Activated naive CD4-positive, alpha-beta T cell treated with anti-CD3 and anti-CD28 coated beads for 36 hours (primary cell): ENCODE measurements at regions not wholly inside any gene's neighbourhood (a gene's known extent, or its start where the extent isn't known, plus 50 kb on each side); places are given as distances from the start of the nearest gene placed in this dataset.

Source experiments
- CTCF ChIA-PET: fragments of 350-600 bp; sonication (Branson Sonifier 250); formaldehyde crosslinking; loops from one replicate; lab custom pipeline; 2021; ENCODE audit warnings: antibody characterized with exemption; lab: Charles Lee
- DNase-seq: peaks from one replicate; pipeline ENCODE4 v3.0.0-alpha.2; 2020
- H3K27ac Mint-ChIP-seq: one replicate; pipeline ENCODE4 v1.8.0; 2021; ENCODE audit warnings: mild to moderate bottlenecking, mixed read lengths
- H3K27me3 Mint-ChIP-seq: one replicate; pipeline ENCODE4 v1.8.0; 2021; ENCODE audit warnings: low read depth, mixed read lengths
- H3K36me3 Mint-ChIP-seq: one replicate; pipeline ENCODE4 v1.8.0; 2021; ENCODE audit warnings: low read depth, mixed read lengths
- H3K4me1 Mint-ChIP-seq: one replicate; pipeline ENCODE4 v1.8.0; 2021; ENCODE audit warnings: low read depth, mixed read lengths
- H3K4me3 Mint-ChIP-seq: one replicate; pipeline ENCODE4 v1.8.0; 2021; ENCODE audit warnings: mild to moderate bottlenecking, moderate library complexity, mixed read lengths
- H3K9me3 Mint-ChIP-seq: one replicate; pipeline ENCODE4 v1.8.0; 2021; ENCODE audit warnings: mixed read lengths
- intact Hi-C: fragments of 100-400 bp; cut with micrococcal nuclease; formaldehyde crosslinking; loops from one replicate; pipeline ENCODE4 v1.15.1; 2023

DNA sequence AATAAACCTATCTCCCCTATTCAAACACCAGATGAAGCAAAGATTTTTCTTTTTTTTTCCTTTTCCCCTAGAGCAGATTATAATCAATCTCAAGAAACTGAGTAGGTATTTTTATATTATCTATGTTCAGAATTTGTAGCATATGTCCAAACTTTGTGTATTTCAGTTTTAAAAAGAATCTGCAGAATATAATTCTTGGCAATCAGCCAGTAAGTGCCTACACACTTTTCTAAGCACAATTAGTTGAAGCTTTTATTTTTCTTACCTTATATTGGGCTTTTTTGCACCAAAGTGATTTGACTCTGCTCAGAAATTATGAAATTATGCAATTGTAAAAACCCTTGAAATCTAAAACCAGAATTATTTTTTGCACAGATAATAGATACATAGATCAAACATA, 315.8 kb upstream of the PHF14 start:
- no peaks in the 10 kb centered on the region for H3K4me1 Mint-ChIP-seq
- CTCF ChIA-PET = interaction anchor here (0.8 kb wide), 1 partner anchor 17 kb away, joined by 3 read pairs; no protein-coding TSS in a partner anchor

DNA sequence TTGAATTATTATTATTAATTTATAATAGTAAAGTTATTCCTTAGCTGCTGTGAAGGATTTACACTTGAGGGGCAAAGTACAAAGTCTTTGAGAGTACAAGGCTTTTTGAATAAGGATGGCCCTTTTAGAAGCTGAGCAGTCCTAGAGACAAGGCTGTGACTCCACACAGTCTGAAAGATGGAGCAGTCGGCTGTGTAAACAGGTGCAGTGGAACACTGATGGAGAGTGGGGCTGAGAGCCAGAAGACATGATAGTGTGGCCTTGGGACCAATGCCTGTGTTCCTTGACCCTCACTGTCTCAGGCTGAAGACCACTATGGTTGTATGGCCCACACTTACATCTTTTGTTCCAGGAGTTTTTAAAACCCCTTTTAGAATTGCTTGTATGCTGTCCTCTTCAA, 311.2 kb upstream of the PHF14 start:
- H3K27me3 Mint-ChIP-seq = no peaks in the 10 kb centered on the region
- CTCF ChIA-PET = no interaction called here
- no peak overlapping the region for H3K27ac Mint-ChIP-seq
- no peaks in the 10 kb centered on the region for H3K36me3 Mint-ChIP-seq
- H3K4me3 Mint-ChIP-seq = no peak overlapping the region
- DNase-seq = no peak
- no peaks in the 10 kb centered on the region for H3K9me3 Mint-ChIP-seq
- intact Hi-C loops = no loop called here
- no peaks in the 10 kb centered on the region for H3K4me1 Mint-ChIP-seq

More for the DNA sequence above, 315.8 kb upstream of the PHF14 start:
- no peak overlapping the region for H3K27ac Mint-ChIP-seq
- intact Hi-C loops = no loop called here
- no peak overlapping the region for H3K4me3 Mint-ChIP-seq
- no peaks in the 10 kb centered on the region for H3K27me3 Mint-ChIP-seq
- no peaks in the 10 kb centered on the region for H3K9me3 Mint-ChIP-seq
- H3K36me3 Mint-ChIP-seq = no peaks in the 10 kb centered on the region
- no peak for DNase-seq

DNA sequence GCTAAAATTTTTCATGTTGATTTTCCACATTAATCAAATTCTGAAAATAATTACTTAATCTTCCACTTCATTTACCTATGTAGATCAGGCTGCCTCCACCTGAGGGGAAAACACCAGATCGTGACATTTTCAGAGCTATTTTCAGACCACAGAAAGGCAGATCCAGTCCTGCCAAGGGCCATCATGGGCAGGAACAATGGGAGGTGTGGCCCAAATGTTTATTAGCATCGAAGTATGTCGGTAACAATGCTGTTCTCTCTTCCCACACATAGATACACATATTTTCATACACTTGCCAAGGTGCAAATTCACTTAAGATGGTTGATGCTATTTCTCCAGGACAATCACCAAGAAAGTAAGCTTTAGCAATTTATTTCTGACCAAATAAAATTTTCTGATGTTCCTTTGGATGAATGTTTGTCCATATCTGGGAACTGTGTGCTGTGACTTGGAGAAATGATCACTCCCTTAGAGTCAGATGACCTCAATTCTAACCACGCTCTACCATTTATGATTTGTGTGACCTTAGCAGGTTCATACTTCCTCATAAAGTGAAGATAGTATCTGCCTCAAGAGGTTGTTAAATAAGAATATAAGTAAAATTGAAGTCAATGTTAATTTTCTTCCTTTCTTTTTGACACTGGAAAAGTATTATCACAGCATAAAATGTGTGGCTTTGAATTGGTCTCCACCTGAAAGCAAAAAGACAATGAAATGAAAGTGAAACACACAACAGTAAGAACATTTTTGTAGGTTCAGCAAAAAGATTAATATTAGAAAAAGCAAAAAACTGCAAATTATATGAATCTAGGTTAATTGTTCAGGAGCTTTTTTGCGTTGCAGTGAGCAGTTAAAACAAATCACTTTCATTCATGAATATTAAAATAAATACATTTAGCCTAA, 310.4 kb upstream of the PHF14 start:
- H3K4me3 Mint-ChIP-seq = no peak overlapping the region
- H3K27me3 Mint-ChIP-seq = no peaks in the 10 kb centered on the region
- H3K9me3 Mint-ChIP-seq = no peaks in the 10 kb centered on the region
- intact Hi-C loops = no loop called here
- no peak overlapping the region for H3K27ac Mint-ChIP-seq
- no peaks in the 10 kb centered on the region for H3K36me3 Mint-ChIP-seq
- no peak for DNase-seq
- CTCF ChIA-PET = interaction anchor here (0.7 kb wide), 1 partner anchor 393 kb away, joined by 3 read pairs; no protein-coding TSS in a partner anchor
- H3K4me1 Mint-ChIP-seq = no peaks in the 10 kb centered on the region

DNA sequence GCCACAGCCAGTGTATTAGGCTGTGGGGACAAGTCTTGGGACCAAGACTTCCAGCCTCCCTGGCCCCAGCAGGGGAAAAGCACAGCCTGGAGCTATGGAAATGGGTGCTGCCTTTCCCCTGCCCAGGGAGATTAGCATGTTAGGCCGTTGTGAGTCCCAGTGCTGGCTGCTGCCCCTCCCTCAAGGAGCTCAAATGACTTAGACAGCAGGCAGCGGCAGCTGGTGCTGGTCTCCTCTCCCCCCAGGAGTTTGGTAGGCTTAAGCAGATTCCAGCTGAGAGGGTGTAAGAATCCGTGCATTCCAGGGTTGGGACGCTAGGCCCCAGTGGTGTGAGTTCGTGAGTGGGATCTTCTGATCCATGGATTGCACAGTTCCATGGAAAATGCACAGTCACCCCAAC, 301.5 kb upstream of the PHF14 start:
- Mint-ChIP-seq H3K27ac (no peak overlapping the region), H3K27me3 (no peaks in the 10 kb centered on the region), H3K4me3 (no peak overlapping the region), H3K4me1 (no peaks in the 10 kb centered on the region), H3K9me3 (peaks cover 8% of the 10 kb centered on the region), H3K36me3 (no peaks in the 10 kb centered on the region)
- intact Hi-C loops = no loop called here
- DNase-seq = no peak
- CTCF ChIA-PET = no interaction called here

DNA sequence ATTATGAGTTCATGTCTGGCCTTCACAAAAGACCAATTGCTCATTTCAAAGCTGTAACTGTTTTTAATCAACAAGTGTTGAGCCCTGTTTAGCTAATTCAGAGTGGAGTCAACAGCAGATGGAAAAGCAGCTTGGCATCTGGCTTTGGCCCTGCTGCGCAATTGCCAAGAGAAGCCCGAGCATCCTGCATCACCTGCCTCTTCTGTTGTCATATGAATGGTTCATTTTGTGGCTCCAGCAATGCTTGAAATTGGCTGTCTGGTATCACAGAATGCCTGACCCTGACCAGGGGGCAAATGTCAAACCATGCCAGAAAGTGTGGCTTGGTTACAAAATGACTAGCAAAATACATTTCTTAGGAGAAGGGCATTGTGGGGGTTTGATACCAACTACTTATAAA, 296.5 kb upstream of the PHF14 start:
- Mint-ChIP-seq H3K36me3 (no peaks in the 10 kb centered on the region), H3K9me3 (no peaks in the 10 kb centered on the region), H3K4me1 (no peaks in the 10 kb centered on the region), H3K4me3 (no peak overlapping the region), H3K27ac (no peak overlapping the region), H3K27me3 (no peaks in the 10 kb centered on the region)
- intact Hi-C loops = no loop called here
- no peak for DNase-seq
- CTCF ChIA-PET = no interaction called here

DNA sequence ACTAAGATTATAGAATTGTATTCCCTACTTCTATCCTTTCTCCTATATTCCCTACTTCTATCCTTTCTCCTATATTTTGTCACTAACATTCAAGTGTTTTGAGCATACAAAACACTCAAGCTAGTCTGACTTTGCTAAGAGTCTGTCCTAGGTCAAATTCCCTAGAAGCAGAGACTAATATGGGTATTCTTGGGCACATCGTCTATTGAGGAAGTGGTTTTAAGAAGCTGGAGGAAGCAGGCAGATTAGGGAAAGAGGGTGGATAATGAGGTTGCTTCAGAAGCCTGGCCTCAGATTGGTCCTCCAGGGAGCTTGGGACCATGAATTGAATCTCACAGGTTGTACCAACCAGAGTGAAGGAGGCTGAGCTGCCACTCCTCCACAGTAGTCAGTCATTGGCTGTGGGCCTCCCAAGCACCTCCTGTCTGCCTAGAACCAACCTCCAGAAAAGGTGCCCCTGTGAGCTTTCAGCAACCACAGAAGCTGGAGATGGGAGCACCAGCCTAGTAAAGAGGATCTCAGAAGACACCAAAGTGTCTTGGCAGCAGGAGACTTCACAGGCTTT, 295.9 kb upstream of the PHF14 start:
- Mint-ChIP-seq H3K4me3 (no peak overlapping the region), H3K4me1 (no peaks in the 10 kb centered on the region), H3K9me3 (no peaks in the 10 kb centered on the region), H3K27me3 (no peaks in the 10 kb centered on the region), H3K36me3 (no peaks in the 10 kb centered on the region), H3K27ac (no peak overlapping the region)
- DNase-seq = no peak
- CTCF ChIA-PET = no interaction called here
- intact Hi-C loops = no loop called here

DNA sequence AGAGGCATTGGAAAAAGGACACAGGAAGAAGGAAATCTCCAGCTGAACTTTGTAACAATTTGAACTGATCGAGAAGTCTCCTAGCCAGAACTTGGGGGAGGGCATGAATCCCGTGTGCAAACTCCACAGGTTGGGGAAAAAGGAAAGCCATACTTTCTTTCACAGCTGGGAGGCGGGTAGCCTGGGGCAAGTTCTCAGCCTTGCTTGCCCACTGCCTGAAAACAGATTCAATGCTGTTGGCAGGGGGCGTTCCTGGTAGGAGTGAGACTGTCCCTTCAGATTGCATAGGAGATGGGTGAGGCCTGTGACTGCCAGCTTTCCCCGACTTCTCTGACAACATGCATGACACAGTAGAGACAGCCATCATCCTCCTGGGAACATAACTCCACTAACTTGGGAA, 289.1 kb upstream of the PHF14 start:
- peaks cover 6% of the 10 kb centered on the region for H3K27me3 Mint-ChIP-seq
- intact Hi-C loops = no loop called here
- H3K36me3 Mint-ChIP-seq = no peaks in the 10 kb centered on the region
- no peak overlapping the region for H3K27ac Mint-ChIP-seq
- no peak for DNase-seq
- no peaks in the 10 kb centered on the region for H3K9me3 Mint-ChIP-seq
- CTCF ChIA-PET = no interaction called here
- H3K4me1 Mint-ChIP-seq = no peaks in the 10 kb centered on the region
- H3K4me3 Mint-ChIP-seq = no peak overlapping the region

DNA sequence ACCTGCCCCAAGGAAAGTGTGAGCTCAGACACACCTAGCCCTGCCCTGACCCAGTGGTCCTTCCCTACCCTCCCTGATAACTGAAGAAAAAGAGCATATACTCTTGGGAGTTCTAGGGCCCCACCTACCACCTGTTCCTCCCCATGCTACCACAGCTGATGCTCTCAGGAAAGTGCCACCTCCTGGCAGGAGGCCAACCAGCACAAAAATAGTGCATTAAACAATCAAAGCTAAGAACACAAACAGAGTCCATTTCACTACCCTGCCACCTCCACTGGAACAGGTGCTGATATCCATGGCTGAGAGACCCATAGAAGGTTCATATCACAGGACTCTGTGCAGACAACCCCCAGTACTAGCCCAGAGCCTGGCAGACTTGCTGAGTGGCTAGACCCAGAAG, 288.6 kb upstream of the PHF14 start:
- no peaks in the 10 kb centered on the region for H3K4me1 Mint-ChIP-seq
- intact Hi-C loops = no loop called here
- H3K36me3 Mint-ChIP-seq = no peaks in the 10 kb centered on the region
- CTCF ChIA-PET = no interaction called here
- DNase-seq = no peak
- no peak overlapping the region for H3K27ac Mint-ChIP-seq
- H3K27me3 Mint-ChIP-seq = peaks cover 6% of the 10 kb centered on the region
- H3K4me3 Mint-ChIP-seq = no peak overlapping the region
- H3K9me3 Mint-ChIP-seq = no peaks in the 10 kb centered on the region

DNA sequence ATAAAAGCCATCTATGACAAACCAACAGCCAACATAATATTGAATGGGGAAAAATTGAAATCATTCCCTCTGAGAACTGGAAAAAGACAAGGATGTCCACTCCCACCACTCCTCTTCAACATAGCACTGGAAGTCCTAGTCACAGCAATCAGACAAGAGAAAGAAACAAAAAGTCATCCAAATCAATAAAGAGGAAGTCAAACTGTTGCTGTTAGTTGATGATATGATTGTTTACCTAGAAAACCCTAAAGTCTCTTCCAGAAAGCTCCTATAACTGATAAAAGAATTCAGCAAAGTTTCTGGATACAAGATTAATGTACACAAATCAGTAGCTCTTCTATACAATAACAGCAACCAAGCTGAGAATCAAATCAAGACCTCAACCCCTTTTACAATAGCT, 285.1 kb upstream of the PHF14 start:
- DNase-seq = no peak
- intact Hi-C loops = no loop called here
- Mint-ChIP-seq H3K27ac (no peak overlapping the region), H3K27me3 (peaks cover 6% of the 10 kb centered on the region), H3K4me3 (no peak overlapping the region), H3K36me3 (no peaks in the 10 kb centered on the region), H3K9me3 (no peaks in the 10 kb centered on the region), H3K4me1 (no peaks in the 10 kb centered on the region)
- CTCF ChIA-PET = no interaction called here

DNA sequence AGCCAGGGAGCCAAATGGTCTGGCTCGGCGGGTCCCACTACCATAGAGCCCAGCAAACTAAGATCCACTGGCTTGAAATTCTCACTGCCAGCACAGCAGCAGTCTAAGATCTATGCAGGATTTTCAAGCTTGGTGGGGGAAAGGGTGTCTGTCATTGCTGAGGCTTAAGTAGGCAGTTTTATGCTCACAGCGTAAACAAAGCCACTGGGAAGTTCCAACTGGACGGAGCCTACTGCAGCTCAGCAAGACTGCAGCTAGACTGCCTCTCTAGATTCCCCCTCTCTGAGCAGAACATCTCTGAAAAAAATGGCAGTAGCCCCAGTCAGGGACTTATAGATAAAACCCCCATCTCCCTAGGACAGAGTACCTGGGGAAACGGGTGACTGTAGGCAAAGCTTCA, 277.6 kb upstream of the PHF14 start:
- Mint-ChIP-seq H3K4me3 (no peak overlapping the region), H3K4me1 (no peaks in the 10 kb centered on the region), H3K9me3 (peaks cover 11% of the 10 kb centered on the region), H3K27ac (no peak overlapping the region), H3K27me3 (no peaks in the 10 kb centered on the region), H3K36me3 (no peaks in the 10 kb centered on the region)
- no peak for DNase-seq
- CTCF ChIA-PET = no interaction called here
- intact Hi-C loops = no loop called here

DNA sequence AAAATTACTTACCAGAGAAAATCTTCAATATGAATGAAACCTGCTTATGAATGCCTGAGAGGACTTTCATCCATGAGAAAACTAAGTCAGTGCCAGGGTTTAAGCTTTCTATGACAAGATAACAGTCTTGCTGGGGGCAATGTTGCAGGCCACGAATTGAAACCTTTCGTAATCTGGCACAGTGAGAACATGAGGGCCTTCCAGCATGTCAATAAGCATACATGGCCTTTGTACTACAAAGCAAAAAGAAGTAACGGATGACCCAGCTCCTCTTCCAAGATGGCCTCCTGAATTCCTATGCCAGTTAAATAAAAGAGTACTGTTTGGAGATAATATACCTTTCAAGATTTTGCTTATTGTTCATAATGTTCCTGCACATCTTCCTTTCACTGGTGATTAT, 270.6 kb upstream of the PHF14 start:
- intact Hi-C loops = no loop called here
- Mint-ChIP-seq H3K27me3 (no peaks in the 10 kb centered on the region), H3K27ac (no peak overlapping the region), H3K4me3 (no peak overlapping the region), H3K4me1 (no peaks in the 10 kb centered on the region), H3K36me3 (no peaks in the 10 kb centered on the region), H3K9me3 (peaks cover 11% of the 10 kb centered on the region)
- DNase-seq = no peak
- CTCF ChIA-PET = no interaction called here

DNA sequence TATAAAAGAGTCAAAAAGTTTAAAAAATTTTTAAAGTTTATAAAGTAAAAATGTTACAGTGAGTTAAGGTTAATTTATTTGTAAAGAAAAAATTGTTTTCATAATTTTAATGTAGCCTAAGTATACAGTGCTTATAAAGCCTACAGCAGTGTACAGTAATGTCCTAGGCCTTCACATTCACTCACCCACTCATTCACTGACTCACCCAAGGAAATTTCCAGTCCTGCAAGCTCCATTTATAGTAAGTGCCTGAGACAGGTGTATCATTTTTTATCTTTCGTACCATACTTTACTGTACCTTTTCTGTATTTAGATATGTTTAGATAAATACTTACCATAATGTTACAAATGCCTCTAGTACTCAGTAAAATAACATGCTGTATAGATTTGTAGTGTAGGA, 269.7 kb upstream of the PHF14 start:
- Mint-ChIP-seq H3K4me3 (no peak overlapping the region), H3K36me3 (no peaks in the 10 kb centered on the region), H3K27me3 (no peaks in the 10 kb centered on the region), H3K27ac (no peak overlapping the region), H3K9me3 (peaks cover 11% of the 10 kb centered on the region), H3K4me1 (no peaks in the 10 kb centered on the region)
- no peak for DNase-seq
- intact Hi-C loops = no loop called here
- CTCF ChIA-PET = no interaction called here

DNA sequence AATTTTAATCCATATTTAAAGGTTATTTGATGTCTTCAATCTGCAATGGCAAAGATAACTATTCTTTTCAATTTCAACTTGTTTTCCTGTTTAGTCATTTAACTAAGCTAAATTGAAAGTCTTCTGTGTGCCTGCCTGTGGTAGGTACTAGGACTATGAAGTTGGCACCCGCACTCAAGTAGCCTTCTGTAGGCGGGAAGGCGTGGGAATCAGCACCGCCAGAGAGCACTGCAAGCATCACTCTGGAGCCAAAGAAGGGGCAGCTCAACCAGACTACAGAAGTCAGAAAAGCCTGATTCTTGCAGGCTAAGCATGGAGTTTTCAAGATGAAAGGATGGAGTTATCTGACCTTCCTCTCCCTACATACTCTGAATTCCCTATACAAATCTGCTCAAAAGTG, 269.0 kb upstream of the PHF14 start:
- no peaks in the 10 kb centered on the region for H3K27me3 Mint-ChIP-seq
- H3K9me3 Mint-ChIP-seq = peaks cover 11% of the 10 kb centered on the region
- CTCF ChIA-PET = no interaction called here

More for the DNA sequence above, 269.0 kb upstream of the PHF14 start:
- H3K4me1 Mint-ChIP-seq = no peaks in the 10 kb centered on the region
- no peak overlapping the region for H3K27ac Mint-ChIP-seq
- no peak overlapping the region for H3K4me3 Mint-ChIP-seq
- no peak for DNase-seq
- H3K36me3 Mint-ChIP-seq = no peaks in the 10 kb centered on the region
- intact Hi-C loops = no loop called here
